Stomach (tissue), 4 donors: ENCODE measurements at regions not wholly inside any gene's neighbourhood (a gene's known extent, or its start where the extent isn't known, plus 50 kb on each side); places are given as distances from the start of the nearest gene placed in this dataset.

Experiments used
- CTCF ChIP-seq, 7 experiments: fragments of 450-650 bp in 4 of 7; fragments of 200-600 bp in 3 of 7; sonication (generic) in 3 of 7; IDR thresholded peaks; one replicate each; pipeline ENCODE4 v1.5.1; 2016 to 2019; ENCODE audit warnings: antibody characterized with exemption in 7 of 7, control low read depth in 2 of 7, mild to moderate bottlenecking in 1 of 7
- POLR2A ChIP-seq, 4 donors: fragments of 450-650 bp; IDR thresholded peaks; one replicate each; pipeline ENCODE4 v1.6.1; 2016; ENCODE audit warnings: antibody characterized with exemption in 4 of 4, control low read depth in 2 of 4, mild to moderate bottlenecking in 1 of 4, moderate library complexity in 1 of 4

- TF ChIP-seq POLR2A (IDR thresholded peaks at IDR 0.05), result no peak
- TF ChIP-seq CTCF (IDR thresholded peaks at IDR 0.05), result peak in 2 of 7 experiments; percentile 12 to 31
These were observed 113.3 kb upstream of the CREB5 start for GRCh38 chr7:28298870-28299518.
